ENCODE measurements at regions not wholly inside any gene's neighbourhood (a gene's known extent, or its start where the extent isn't known, plus 50 kb on each side); places are given as distances from the start of the nearest gene placed in this dataset. TPM values are rescaled to one million over a fixed set of nuclear protein-coding genes. Genes with fewer than 3 reads are reported as not detected.

DNA sequence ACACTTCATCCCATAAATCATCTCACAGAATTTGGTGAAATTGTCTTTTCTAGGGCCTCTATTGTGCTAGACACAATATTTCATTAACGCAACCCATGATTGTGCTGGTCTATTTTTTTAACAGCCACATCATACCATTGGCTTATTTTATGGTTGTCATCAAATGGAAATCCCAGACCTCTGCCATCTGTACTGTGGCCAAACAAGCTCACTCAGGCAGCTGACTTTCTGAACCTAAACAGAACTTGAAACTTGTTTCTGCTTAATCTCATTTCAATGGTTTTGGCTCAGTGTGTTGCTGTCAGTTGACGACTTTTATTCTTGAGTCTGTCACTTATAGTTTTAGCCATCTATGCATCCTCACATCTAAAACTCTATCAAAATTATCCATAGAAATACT lies 111.8 kb downstream of the HAO1 start:
- Histone ChIP-seq H3K18ac (ENCODE audit: low read depth in 1 of 2, low read length in 2 of 2) (no peak overlapping the region), H3K27me3 (ENCODE audit: control insufficient read depth in 1 of 2, insufficient read depth in 1 of 2, low read length in 2 of 2) (no peaks in the 10 kb centered on the region), H3K4me1 (ENCODE audit: control insufficient read depth, insufficient read depth, low read depth, low read length) (no peaks in the 10 kb centered on the region), H3K36me3 (ENCODE audit: control insufficient read depth in 1 of 2, insufficient read depth in 2 of 2, low read depth in 1 of 2, low read length in 2 of 2) (no peaks in the 10 kb centered on the region), H3K23ac (ENCODE audit: low read length in 2 of 2) (no peak overlapping the region), H4K91ac (ENCODE audit: low read length) (no peak overlapping the region), H3K4ac (ENCODE audit: low read depth in 1 of 2, low read length in 2 of 2) (no peak overlapping the region), H3K9me3 (ENCODE audit: control insufficient read depth, low read length) (no peaks in the 10 kb centered on the region), H2AK5ac (ENCODE audit: low read length, severe bottlenecking) (no peak overlapping the region), H2BK12ac (ENCODE audit: low read length in 2 of 2) (no peak overlapping the region), H3K79me1 (replicated peaks; ENCODE audit: low read length, poor library complexity, severe bottlenecking) (no peaks in the 10 kb centered on the region), H3K27ac (ENCODE audit: low read length, poor library complexity, severe bottlenecking) (no peak overlapping the region), H4K8ac (ENCODE audit: low read length) (no peak overlapping the region), H2AFZ (ENCODE audit: low read depth, low read length) (no peak overlapping the region), H3K9ac (ENCODE audit: low read length) (no peak overlapping the region), H3K4me2 (ENCODE audit: low read length, poor library complexity, severe bottlenecking) (no peak overlapping the region), H2BK15ac (ENCODE audit: low read depth, poor library complexity, severe bottlenecking) (no peak overlapping the region), H3K4me3 (ENCODE audit: insufficient read depth in 1 of 2, low read depth in 1 of 2, low read length in 2 of 2) (no peak overlapping the region), H2BK120ac (ENCODE audit: low read depth, low read length) (no peak overlapping the region), H2BK5ac (ENCODE audit: low read depth, low read length, poor library complexity, severe bottlenecking) (no peak overlapping the region), H3K14ac (ENCODE audit: low read length in 2 of 2) (no peak overlapping the region)
- DNase-seq: peak; percentile 53
- WGBS: 90% methylated on average over 2 of the region's 2 CpGs

GRCh38 chr20:7829031-7829430 lies 111.2 kb downstream of the HAO1 start:
- no peaks in the 10 kb centered on the region for H3K79me1 ChIP-seq (replicated peaks; ENCODE audit: low read length, poor library complexity, severe bottlenecking)
- no peak overlapping the region for H2BK120ac ChIP-seq (ENCODE audit: low read depth, low read length)
- no peak overlapping the region for H3K9ac ChIP-seq (ENCODE audit: low read length)
- H3K4me3 ChIP-seq (ENCODE audit: insufficient read depth in 1 of 2, low read depth in 1 of 2, low read length in 2 of 2): no peak overlapping the region
- H3K23ac ChIP-seq (ENCODE audit: low read length in 2 of 2): no peak overlapping the region
- no peaks in the 10 kb centered on the region for H3K36me3 ChIP-seq (ENCODE audit: control insufficient read depth in 1 of 2, insufficient read depth in 2 of 2, low read depth in 1 of 2, low read length in 2 of 2)
- H4K8ac ChIP-seq (ENCODE audit: low read length): no peak overlapping the region
- H3K4me1 ChIP-seq (ENCODE audit: control insufficient read depth, insufficient read depth, low read depth, low read length): no peaks in the 10 kb centered on the region
- no peak overlapping the region for H3K27ac ChIP-seq (ENCODE audit: low read length, poor library complexity, severe bottlenecking)
- H4K91ac ChIP-seq (ENCODE audit: low read length): no peak overlapping the region
- no peak overlapping the region for H2BK5ac ChIP-seq (ENCODE audit: low read depth, low read length, poor library complexity, severe bottlenecking)
- no peak for DNase-seq
- H2AK5ac ChIP-seq (ENCODE audit: low read length, severe bottlenecking): no peak overlapping the region
- H3K14ac ChIP-seq (ENCODE audit: low read length in 2 of 2): no peak overlapping the region
- H2AFZ ChIP-seq (ENCODE audit: low read depth, low read length): no peak overlapping the region
- H3K4me2 ChIP-seq (ENCODE audit: low read length, poor library complexity, severe bottlenecking): no peak overlapping the region
- 100% methylated on average over 1 of the region's 4 CpGs for WGBS
- H2BK12ac ChIP-seq (ENCODE audit: low read length in 2 of 2): no peak overlapping the region
- H3K27me3 ChIP-seq (ENCODE audit: control insufficient read depth in 1 of 2, insufficient read depth in 1 of 2, low read length in 2 of 2): no peaks in the 10 kb centered on the region
- H3K18ac ChIP-seq (ENCODE audit: low read depth in 1 of 2, low read length in 2 of 2): no peak overlapping the region
- no peak overlapping the region for H3K4ac ChIP-seq (ENCODE audit: low read depth in 1 of 2, low read length in 2 of 2)
- H2BK15ac ChIP-seq (ENCODE audit: low read depth, poor library complexity, severe bottlenecking): no peak overlapping the region
- H3K9me3 ChIP-seq (ENCODE audit: control insufficient read depth, low read length): no peaks in the 10 kb centered on the region

- DNase-seq: no peak
- H2AFZ ChIP-seq (ENCODE audit: low read depth, low read length): no peak overlapping the region
- no peak overlapping the region for H2AK5ac ChIP-seq (ENCODE audit: low read length, severe bottlenecking)
- no peak overlapping the region for H3K23ac ChIP-seq (ENCODE audit: low read length in 2 of 2)
- no peak overlapping the region for H3K14ac ChIP-seq (ENCODE audit: low read length in 2 of 2)
- H3K79me1 ChIP-seq (replicated peaks; ENCODE audit: low read length, poor library complexity, severe bottlenecking): no peaks in the 10 kb centered on the region
- no peak overlapping the region for H3K4me2 ChIP-seq (ENCODE audit: low read length, poor library complexity, severe bottlenecking)
- no peak overlapping the region for H3K4ac ChIP-seq (ENCODE audit: low read depth in 1 of 2, low read length in 2 of 2)
- H3K27ac ChIP-seq (ENCODE audit: low read length, poor library complexity, severe bottlenecking): no peak overlapping the region
- no peak overlapping the region for H2BK120ac ChIP-seq (ENCODE audit: low read depth, low read length)
- no peaks in the 10 kb centered on the region for H3K4me1 ChIP-seq (ENCODE audit: control insufficient read depth, insufficient read depth, low read depth, low read length)
- H4K8ac ChIP-seq (ENCODE audit: low read length): no peak overlapping the region
- H4K91ac ChIP-seq (ENCODE audit: low read length): no peak overlapping the region
- H3K4me3 ChIP-seq (ENCODE audit: insufficient read depth in 1 of 2, low read depth in 1 of 2, low read length in 2 of 2): no peak overlapping the region
- no peak overlapping the region for H2BK12ac ChIP-seq (ENCODE audit: low read length in 2 of 2)
- H2BK5ac ChIP-seq (ENCODE audit: low read depth, low read length, poor library complexity, severe bottlenecking): no peak overlapping the region
- H3K27me3 ChIP-seq (ENCODE audit: control insufficient read depth in 1 of 2, insufficient read depth in 1 of 2, low read length in 2 of 2): no peaks in the 10 kb centered on the region
- H3K36me3 ChIP-seq (ENCODE audit: control insufficient read depth in 1 of 2, insufficient read depth in 2 of 2, low read depth in 1 of 2, low read length in 2 of 2): no peaks in the 10 kb centered on the region
- H3K18ac ChIP-seq (ENCODE audit: low read depth in 1 of 2, low read length in 2 of 2): no peak overlapping the region
- no peaks in the 10 kb centered on the region for H3K9me3 ChIP-seq (ENCODE audit: control insufficient read depth, low read length)
- H2BK15ac ChIP-seq (ENCODE audit: low read depth, poor library complexity, severe bottlenecking): no peak overlapping the region
- H3K9ac ChIP-seq (ENCODE audit: low read length): peak overlapping the region; percentile 10
Observed at GRCh38 chr20:7829776-7830175, 110.5 kb downstream of the HAO1 start.

Small RNAs in the stretch of these regions (small RNA-seq; reads per million reads assigned to genes)
- gene MIR8062 (ENCODE audit: low read depth): not detected
- not detected for gene RN7SL547P (ENCODE audit: low read depth)
